HCT116 (cell line): ENCODE measurements at regions not wholly inside any gene's neighbourhood (a gene's known extent, or its start where the extent isn't known, plus 50 kb on each side); places are given as distances from the start of the nearest gene placed in this dataset.

Experiments used
- ATAC-seq: fragments of 200-7000 bp; cut with Tn5 transposase; 2 replicates; pipeline ENCODE4 v1.9.1; 2020; ENCODE audit warnings: mild to moderate bottlenecking, moderate library complexity
- BruUV-seq: library from RNA; stranded (reverse); fragments of 400-500 nt; replicated peaks from 2 replicates; lab custom pipeline; 2021; lab: Mats Ljungman, UMichigan
- CTCF ChIA-PET: fragments of 300-600 bp; sonication (Branson Sonifier 250); formaldehyde crosslinking; loops from one replicate; lab custom pipeline; 2021; ENCODE audit warnings: antibody characterized with exemption; lab: Charles Lee
- POLR2A ChIA-PET: fragments of 300-600, 350-600 bp; sonication (Branson Sonifier 250); formaldehyde crosslinking; loops from one replicate; lab custom pipeline; 2021; ENCODE audit warnings: antibody characterized with exemption; lab: Charles Lee
- RAD21 ChIA-PET, 2 experiments: fragments of 300-600 bp; sonication (Branson Sonifier 250); formaldehyde crosslinking; loops; one replicate each; lab custom pipeline; 2023; ENCODE audit warnings: low total read pairs in 2 of 2; ENCODE audit not compliant: uncharacterized antibody in 2 of 2, unreplicated experiment in 2 of 2, low non-redundant PET in 1 of 2; lab: Charles Lee
- DNase-seq: peaks from one replicate; pipeline ENCODE4 v3.0.0-alpha.2; 2010; ENCODE audit warnings: low read depth, low spot score
- H2AFZ ChIP-seq: fragments of 200-600 bp; shearing (Covaris generic), sonication (generic); 2 replicates; pipeline ENCODE4 v1.6.1; 2017; ENCODE audit warnings: low read depth, mixed run types, mixed read lengths, antibody characterized with exemption, low read length; ENCODE audit not compliant: poor library complexity, severe bottlenecking
- H3K27ac ChIP-seq: 2 replicates; pipeline ENCODE4 v1.5.1; 2012; ENCODE audit warnings: low read depth, low read length
- H3K27me3 ChIP-seq: fragments of 200-600 bp; sonication (generic); 2 replicates; pipeline ENCODE4 v1.6.1; 2016; ENCODE audit warnings: mixed run types, low read length, mixed read lengths; ENCODE audit not compliant: insufficient read depth
- H3K36me3 ChIP-seq, 2 experiments: fragments of 200-500 bp in 1 of 2; fragments of 200-600 bp in 1 of 2; sonication (Bioruptor generic) in 1 of 2; sonication (generic) in 1 of 2; 2 replicates each; pipeline versions ENCODE4 v1.5.1 to v1.6.1; 2014 to 2016; ENCODE audit warnings: low read length in 2 of 2, inconsistent platforms in 1 of 2, mixed read lengths in 1 of 2, mixed run types in 1 of 2; ENCODE audit not compliant: insufficient read depth in 2 of 2, control insufficient read depth in 1 of 2
- H3K4me1 ChIP-seq, 2 experiments: fragments of 200-600 bp in 1 of 2; sonication (generic) in 1 of 2; 2 replicates each; pipeline versions ENCODE4 v1.5.1 to v1.6.1; 2012 to 2017; ENCODE audit warnings: low read length in 2 of 2, inconsistent platforms in 1 of 2, mild to moderate bottlenecking in 1 of 2, mixed read lengths in 1 of 2, mixed run types in 1 of 2, moderate library complexity in 1 of 2; ENCODE audit not compliant: insufficient read depth in 2 of 2, control insufficient read depth in 1 of 2
- H3K4me2 ChIP-seq: fragments of 200-600 bp; sonication (generic); 2 replicates; pipeline ENCODE4 v1.6.1; 2017; ENCODE audit warnings: mixed run types, low read length, mixed read lengths
- H3K4me3 ChIP-seq, 2 experiments: fragments of 200-600 bp in 1 of 2; sonication (generic) in 1 of 2; replicated peaks in 1 of 2; 2 replicates each; pipeline ENCODE4 v1.5.1; 2011 to 2016; ENCODE audit warnings: low read length in 2 of 2, control low read depth in 1 of 2, low read depth in 1 of 2, mild to moderate bottlenecking in 1 of 2, mixed read lengths in 1 of 2, mixed run types in 1 of 2
- H3K79me2 ChIP-seq: fragments of 200-600 bp; sonication (generic); 2 replicates; pipeline ENCODE4 v1.6.1; 2017; ENCODE audit warnings: mild to moderate bottlenecking, mixed run types, low read length, moderate library complexity, mixed read lengths; ENCODE audit not compliant: insufficient read depth
- H3K9ac ChIP-seq: fragments of 200-600 bp; sonication (generic); 2 replicates; pipeline ENCODE4 v1.6.1; 2016; ENCODE audit warnings: low read length, mixed read lengths
- H3K9me2 ChIP-seq: fragments of 200-600 bp; sonication (generic), shearing (Covaris generic); 2 replicates; pipeline ENCODE4 v1.6.1; 2017; ENCODE audit warnings: mixed run types, mild to moderate bottlenecking, moderate library complexity; ENCODE audit not compliant: insufficient read depth
- H3K9me3 ChIP-seq, 2 experiments: fragments of 200-500 bp in 1 of 2; fragments of 200-600 bp in 1 of 2; sonication (Bioruptor generic) in 1 of 2; sonication (generic) in 1 of 2; 2 replicates each; pipeline ENCODE4 v1.6.1; 2014 to 2017; ENCODE audit warnings: low read length in 2 of 2, mixed read lengths in 2 of 2, inconsistent platforms in 1 of 2, low read depth in 1 of 2, mild to moderate bottlenecking in 1 of 2, mixed run types in 1 of 2, moderate library complexity in 1 of 2; ENCODE audit not compliant: control insufficient read depth in 1 of 2, insufficient read depth in 1 of 2
- H4K20me1 ChIP-seq: fragments of 200-600 bp; sonication (generic), shearing (Covaris generic); 2 replicates; pipeline ENCODE4 v1.6.1; 2017; ENCODE audit warnings: mixed run types, mild to moderate bottlenecking, moderate library complexity; ENCODE audit not compliant: insufficient read depth
- CEBPB ChIP-seq: IDR thresholded peaks from 2 replicates; pipeline ENCODE4 v1.6.1; 2012; ENCODE audit warnings: low read depth
- EGR1 ChIP-seq: IDR thresholded peaks from 2 replicates; pipeline ENCODE4 v1.6.1; 2012; ENCODE audit warnings: low read depth
- ELF1 ChIP-seq: IDR thresholded peaks from 2 replicates; pipeline ENCODE4 v1.6.1; 2012; ENCODE audit warnings: low read depth, borderline replicate concordance
- EZH2 ChIP-seq: fragments of 200-600 bp; sonication (generic); IDR thresholded peaks from 2 replicates; pipeline ENCODE4 v1.6.1; 2017; ENCODE audit warnings: antibody characterized with exemption, mixed run types
- EZH2phosphoT487 ChIP-seq: fragments of 200-600 bp; IDR thresholded peaks from 2 replicates; pipeline ENCODE4 v1.6.1; 2018; ENCODE audit warnings: antibody characterized with exemption, borderline replicate concordance
- JUND ChIP-seq: IDR thresholded peaks from 2 replicates; pipeline ENCODE4 v1.6.1; 2012
- POLR2AphosphoS5 ChIP-seq: IDR thresholded peaks from 2 replicates; pipeline ENCODE4 v1.6.1; 2011; ENCODE audit warnings: mild to moderate bottlenecking, low read depth, low read length, moderate library complexity
- SIN3A ChIP-seq: IDR thresholded peaks from 2 replicates; pipeline ENCODE4 v1.6.1; 2012; ENCODE audit warnings: low read depth
- ZNF274 ChIP-seq: fragments of 200-500 bp; sonication (Bioruptor generic); IDR thresholded peaks from 2 replicates; pipeline ENCODE4 v1.6.1; 2014; ENCODE audit warnings: mild to moderate bottlenecking, low read depth, low read length, inconsistent platforms
- intact Hi-C: fragments of 100-400 bp; cut with micrococcal nuclease; formaldehyde crosslinking; loops from 2 replicates; pipeline ENCODE4 v1.10.0; 2022
- TF ChIP-seq, protein P1 (sequence below), 3 experiments: fragments of 200-600 bp in 1 of 3; sonication (generic) in 1 of 3; IDR thresholded peaks in 2 of 3; conservative IDR thresholded peaks in 1 of 3; 2 replicates each; pipeline ENCODE4 v1.5.1; 2012 to 2017; ENCODE audit warnings: low read depth in 2 of 3, low read length in 2 of 3, antibody characterized with exemption in 1 of 3, borderline replicate concordance in 1 of 3, control low read depth in 1 of 3, mild to moderate bottlenecking in 1 of 3, mixed read lengths in 1 of 3, mixed run types in 1 of 3, moderate library complexity in 1 of 3; ENCODE audit not compliant: insufficient read depth in 1 of 3

DNA sequence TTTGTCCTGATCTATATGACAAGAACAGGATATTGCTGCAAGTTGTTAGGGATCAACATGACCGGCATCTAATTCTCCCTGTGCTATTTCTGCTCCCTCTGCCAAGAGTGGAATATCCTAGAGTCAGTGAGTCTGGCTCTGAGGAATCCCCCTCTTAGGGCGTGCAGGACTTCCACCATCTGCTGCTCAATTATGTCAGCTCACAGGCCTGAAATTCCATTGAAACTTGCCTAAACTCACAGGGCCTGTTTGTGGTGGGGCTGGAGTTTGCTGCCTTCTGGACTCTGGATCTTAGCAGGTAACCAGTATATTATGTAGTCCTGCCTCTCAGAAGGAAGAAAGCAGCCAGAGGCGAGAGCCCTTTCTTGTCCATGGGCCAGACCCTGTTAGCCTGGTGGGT is 323.0 kb downstream of the TSN start:
- H3K27me3 ChIP-seq = peaks cover 29% of the 10 kb centered on the region
- no peaks in the 10 kb centered on the region for H3K4me1 ChIP-seq
- H3K9me2 ChIP-seq = no peaks in the 10 kb centered on the region
- no peaks in the 10 kb centered on the region for H3K9me3 ChIP-seq
- ChIA-PET RAD21 (no interaction called here), POLR2A (no interaction called here), CTCF (no interaction called here)
- no peaks in the 10 kb centered on the region for H4K20me1 ChIP-seq
- no TSS peak for BruUV-seq
- H2AFZ ChIP-seq = no peak overlapping the region
- no peaks in the 10 kb centered on the region for H3K79me2 ChIP-seq
- ATAC-seq (no peak), DNase-seq (no peak)
- no peak overlapping the region for H3K4me2 ChIP-seq
- H3K27ac ChIP-seq = no peak overlapping the region
- H3K4me3 ChIP-seq = no peak overlapping the region
- intact Hi-C loops = no loop called here
- H3K36me3 ChIP-seq = no peaks in the 10 kb centered on the region
- H3K9ac ChIP-seq = no peak overlapping the region
- TF ChIP-seq EZH2phosphoT487 = no peak
- TF ChIP-seq POLR2AphosphoS5 = no peak
- no peak for TF ChIP-seq JUND
- TF ChIP-seq, all 23 proteins: peak for 0

DNA sequence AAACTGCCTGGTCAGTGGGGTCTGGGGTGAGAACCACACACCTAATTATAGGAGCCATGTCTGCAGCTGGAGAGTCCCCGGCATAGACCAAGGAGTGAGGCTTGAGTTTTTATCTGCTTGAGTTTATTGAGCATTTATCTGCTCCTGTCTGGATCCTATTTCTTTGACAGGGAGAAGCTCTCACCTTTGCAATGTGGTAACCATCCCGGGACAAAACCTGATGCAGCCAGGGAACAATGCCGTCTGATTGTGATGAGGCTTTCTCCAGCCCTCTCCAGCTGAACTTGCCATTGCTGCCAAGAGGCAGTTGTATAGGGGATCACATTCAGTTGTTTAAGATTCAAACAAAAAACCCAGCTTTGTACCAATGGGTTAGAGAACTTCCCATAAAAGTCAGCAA is 324.4 kb downstream of the TSN start:
- CTCF ChIA-PET = no interaction called here
- intact Hi-C loops = no loop called here
- H3K27me3 ChIP-seq = peaks cover 30% of the 10 kb centered on the region

More for the DNA sequence above, 324.4 kb downstream of the TSN start:
- ATAC-seq = no peak
- H3K36me3 ChIP-seq = no peaks in the 10 kb centered on the region
- ChIA-PET POLR2A (no interaction called here), RAD21 (no interaction called here)
- no peak overlapping the region for H3K27ac ChIP-seq
- TF ChIP-seq EGR1 = no peak
- no peak for TF ChIP-seq EZH2phosphoT487
- TF ChIP-seq ELF1 = no peak
- TF ChIP-seq SIN3A = no peak
- TF ChIP-seq, protein P1, sequence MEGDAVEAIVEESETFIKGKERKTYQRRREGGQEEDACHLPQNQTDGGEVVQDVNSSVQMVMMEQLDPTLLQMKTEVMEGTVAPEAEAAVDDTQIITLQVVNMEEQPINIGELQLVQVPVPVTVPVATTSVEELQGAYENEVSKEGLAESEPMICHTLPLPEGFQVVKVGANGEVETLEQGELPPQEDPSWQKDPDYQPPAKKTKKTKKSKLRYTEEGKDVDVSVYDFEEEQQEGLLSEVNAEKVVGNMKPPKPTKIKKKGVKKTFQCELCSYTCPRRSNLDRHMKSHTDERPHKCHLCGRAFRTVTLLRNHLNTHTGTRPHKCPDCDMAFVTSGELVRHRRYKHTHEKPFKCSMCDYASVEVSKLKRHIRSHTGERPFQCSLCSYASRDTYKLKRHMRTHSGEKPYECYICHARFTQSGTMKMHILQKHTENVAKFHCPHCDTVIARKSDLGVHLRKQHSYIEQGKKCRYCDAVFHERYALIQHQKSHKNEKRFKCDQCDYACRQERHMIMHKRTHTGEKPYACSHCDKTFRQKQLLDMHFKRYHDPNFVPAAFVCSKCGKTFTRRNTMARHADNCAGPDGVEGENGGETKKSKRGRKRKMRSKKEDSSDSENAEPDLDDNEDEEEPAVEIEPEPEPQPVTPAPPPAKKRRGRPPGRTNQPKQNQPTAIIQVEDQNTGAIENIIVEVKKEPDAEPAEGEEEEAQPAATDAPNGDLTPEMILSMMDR (IDR thresholded peaks at IDR 0.05 in 2 of 3, conservative IDR thresholded peaks at IDR 0.05 in 1 of 3; ENCODE audit: borderline replicate concordance in 1 of 3, insufficient read depth in 1 of 3, low read depth in 2 of 3, low read length in 2 of 3) = no peak
- no peak for TF ChIP-seq CEBPB
- TF ChIP-seq ZNF274 = no peak
- no peak for TF ChIP-seq EZH2
- no TSS peak for BruUV-seq
- H3K9me2 ChIP-seq = no peaks in the 10 kb centered on the region
- H3K9ac ChIP-seq = no peak overlapping the region
- no peaks in the 10 kb centered on the region for H3K79me2 ChIP-seq
- no peak overlapping the region for H2AFZ ChIP-seq
- H4K20me1 ChIP-seq = no peaks in the 10 kb centered on the region
- no peaks in the 10 kb centered on the region for H3K4me1 ChIP-seq
- H3K9me3 ChIP-seq = no peaks in the 10 kb centered on the region
- H3K4me2 ChIP-seq = no peak overlapping the region
- no peak for DNase-seq
- no peak overlapping the region for H3K4me3 ChIP-seq
